ENCODE measurements at regions not wholly inside any gene's neighbourhood (a gene's known extent, or its start where the extent isn't known, plus 50 kb on each side); places are given as distances from the start of the nearest gene placed in this dataset.

GRCh38 chr14:60563113-60563512 lies 54.2 kb downstream of the SIX6 start:
- peak; percentile 37 to 38 for DNase-seq

- no peak for DNase-seq
These were observed 56.3 kb downstream of the SIX6 start for GRCh38 chr14:60565211-60565610.

GRCh38 chr14:60566101-60566500 lies 57.2 kb downstream of the SIX6 start:
- DNase-seq = no peak

DNA sequence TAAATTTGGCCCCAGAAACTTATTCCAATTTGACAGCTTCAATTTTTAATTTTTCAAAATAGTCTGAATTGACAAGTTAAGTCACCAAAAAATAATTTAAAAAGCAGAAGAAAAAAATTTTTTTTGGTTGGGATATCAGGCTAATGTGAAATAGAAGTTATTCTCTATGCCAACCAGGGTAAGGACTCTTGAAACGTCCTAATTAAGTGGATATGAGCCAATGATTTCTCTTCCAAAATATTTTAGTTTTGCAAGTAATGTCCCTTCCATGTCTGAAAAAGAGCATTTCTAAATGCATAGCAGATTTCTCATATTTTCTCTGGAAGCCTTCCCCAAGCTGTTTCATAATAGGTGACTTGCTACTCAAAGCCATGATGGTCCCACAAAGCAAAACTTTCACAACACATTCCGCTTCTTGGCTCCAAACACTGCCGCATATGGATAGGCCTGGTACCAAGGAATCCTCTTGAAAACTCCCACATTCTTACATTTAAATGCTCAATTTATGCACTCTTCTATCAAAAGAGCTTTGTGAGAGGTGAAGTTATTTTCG lies 65.1 kb downstream of the SIX6 start:
- DNase-seq = peak; percentile 30 to 43

- DNase-seq = no peak
These were observed 66.1 kb downstream of the SIX6 start for GRCh38 chr14:60575008-60575407.

- DNase-seq = no peak
These were observed 63.6 kb downstream of the SIX1 start for GRCh38 chr14:60585676-60586075.

DNA sequence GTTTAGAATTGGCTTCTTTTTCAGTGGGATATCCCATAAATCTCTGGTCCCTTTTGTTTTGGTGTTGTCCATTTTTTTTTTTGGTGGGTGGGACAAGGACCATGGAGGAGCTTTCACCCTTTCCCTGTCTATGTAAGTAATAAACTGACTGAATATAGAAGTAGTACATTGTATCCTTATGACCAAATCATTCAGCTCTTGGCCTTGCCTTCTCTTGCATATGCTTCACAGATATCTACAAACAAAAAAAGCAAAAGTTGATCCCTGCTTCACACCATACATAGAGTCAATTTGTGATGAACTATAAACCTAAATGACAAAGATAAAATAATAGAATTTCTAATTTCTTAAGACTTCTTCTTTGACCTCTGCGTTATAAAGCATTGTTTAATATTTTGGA lies 59.8 kb downstream of the SIX1 start:
- DNase-seq = no peak

- DNase-seq = peak; percentile 8 to 19
These were observed 58.3 kb downstream of the SIX1 start for GRCh38 chr14:60590991-60591414.

Measured in right lung (tissue), 2 donors.